ENCODE measurements at regions not wholly inside any gene's neighbourhood (a gene's known extent, or its start where the extent isn't known, plus 50 kb on each side); places are given as distances from the start of the nearest gene placed in this dataset.

- intact Hi-C loops (cut with micrococcal nuclease; ENCODE audit: unreplicated experiment) (no loop called here), in situ Hi-C loops (cut with MboI) (no loop called here)
- ChIA-PET RAD21 (ENCODE audit: unreplicated experiment) (no interaction called here), CTCF (no interaction called here), SMC1A (ENCODE audit: uncharacterized antibody, unreplicated experiment) (no interaction called here), POLR2A (no interaction called here)
- Histone ChIP-seq H3K36me3 (ENCODE audit: control insufficient read depth in 2 of 2, insufficient read depth in 2 of 2, low read length in 1 of 2) (no peaks in the 10 kb centered on the region), H3K79me2 (ENCODE audit: control insufficient read depth, insufficient read depth, low read length) (no peaks in the 10 kb centered on the region), H3K9me3 (replicated peaks; ENCODE audit: control insufficient read depth, insufficient read depth, low read length) (no peaks in the 10 kb centered on the region), H3K27ac (ENCODE audit: control insufficient read depth, insufficient read depth) (no peak overlapping the region), H3K4me2 (ENCODE audit: control insufficient read depth, insufficient read depth) (no peak overlapping the region), H3K9ac (ENCODE audit: control insufficient read depth, insufficient read depth, low read length) (no peak overlapping the region), H3K4me3 (no peak overlapping the region), H3K4me1 (ENCODE audit: control insufficient read depth, insufficient read depth, low read length) (no peaks in the 10 kb centered on the region), H2AFZ (ENCODE audit: control insufficient read depth, low read depth, low read length) (no peak overlapping the region), H3K27me3 (replicated peaks in 1 of 2; ENCODE audit: control insufficient read depth in 2 of 2, insufficient read depth in 2 of 2, low read length in 1 of 2) (peaks cover 0 to 5% of the 10 kb centered on the region in 2 experiments; a peak in 3 of 4 replicates), H4K20me1 (ENCODE audit: control insufficient read depth, insufficient read depth) (no peaks in the 10 kb centered on the region)
- FAIRE-seq (no peak), ATAC-seq (no peak), DNase-seq (ENCODE audit: low read depth, low spot score) (no peak)
- no peak for TF ChIP-seq MYC (IDR thresholded peaks at IDR 0.05; ENCODE audit: insufficient read depth, insufficient read length, insufficient replicate concordance, low read length, severe bottlenecking)
- peak; percentile 88; the same call in 1 of the 2 replicates for TF ChIP-seq HDAC2 (IDR thresholded peaks at IDR 0.05)
- TF ChIP-seq, protein P1, sequence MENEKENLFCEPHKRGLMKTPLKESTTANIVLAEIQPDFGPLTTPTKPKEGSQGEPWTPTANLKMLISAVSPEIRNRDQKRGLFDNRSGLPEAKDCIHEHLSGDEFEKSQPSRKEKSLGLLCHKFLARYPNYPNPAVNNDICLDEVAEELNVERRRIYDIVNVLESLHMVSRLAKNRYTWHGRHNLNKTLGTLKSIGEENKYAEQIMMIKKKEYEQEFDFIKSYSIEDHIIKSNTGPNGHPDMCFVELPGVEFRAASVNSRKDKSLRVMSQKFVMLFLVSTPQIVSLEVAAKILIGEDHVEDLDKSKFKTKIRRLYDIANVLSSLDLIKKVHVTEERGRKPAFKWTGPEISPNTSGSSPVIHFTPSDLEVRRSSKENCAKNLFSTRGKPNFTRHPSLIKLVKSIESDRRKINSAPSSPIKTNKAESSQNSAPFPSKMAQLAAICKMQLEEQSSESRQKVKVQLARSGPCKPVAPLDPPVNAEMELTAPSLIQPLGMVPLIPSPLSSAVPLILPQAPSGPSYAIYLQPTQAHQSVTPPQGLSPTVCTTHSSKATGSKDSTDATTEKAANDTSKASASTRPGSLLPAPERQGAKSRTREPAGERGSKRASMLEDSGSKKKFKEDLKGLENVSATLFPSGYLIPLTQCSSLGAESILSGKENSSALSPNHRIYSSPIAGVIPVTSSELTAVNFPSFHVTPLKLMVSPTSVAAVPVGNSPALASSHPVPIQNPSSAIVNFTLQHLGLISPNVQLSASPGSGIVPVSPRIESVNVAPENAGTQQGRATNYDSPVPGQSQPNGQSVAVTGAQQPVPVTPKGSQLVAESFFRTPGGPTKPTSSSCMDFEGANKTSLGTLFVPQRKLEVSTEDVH (IDR thresholded peaks at IDR 0.05; ENCODE audit: low read depth, partially characterized antibody): no peak
- TF ChIP-seq ZNF622 (IDR thresholded peaks at IDR 0.05): no peak
- no peak for TF ChIP-seq BRCA1 (IDR thresholded peaks at IDR 0.05; ENCODE audit: low read depth, low read length)
- peak; percentile 41 for TF ChIP-seq SUZ12 (IDR thresholded peaks at IDR 0.05; ENCODE audit: unreplicated experiment)
- TF ChIP-seq RB1 (IDR thresholded peaks at IDR 0.05; ENCODE audit: borderline replicate concordance): no peak
- no peak for TF ChIP-seq NKRF (conservative IDR thresholded peaks at IDR 0.05)
- TF ChIP-seq, protein P2, sequence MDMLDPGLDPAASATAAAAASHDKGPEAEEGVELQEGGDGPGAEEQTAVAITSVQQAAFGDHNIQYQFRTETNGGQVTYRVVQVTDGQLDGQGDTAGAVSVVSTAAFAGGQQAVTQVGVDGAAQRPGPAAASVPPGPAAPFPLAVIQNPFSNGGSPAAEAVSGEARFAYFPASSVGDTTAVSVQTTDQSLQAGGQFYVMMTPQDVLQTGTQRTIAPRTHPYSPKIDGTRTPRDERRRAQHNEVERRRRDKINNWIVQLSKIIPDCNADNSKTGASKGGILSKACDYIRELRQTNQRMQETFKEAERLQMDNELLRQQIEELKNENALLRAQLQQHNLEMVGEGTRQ (IDR thresholded peaks at IDR 0.05; ENCODE audit: borderline replicate concordance, low read depth, low read length): no peak
- TF ChIP-seq HDAC6 (IDR thresholded peaks at IDR 0.05; ENCODE audit: unreplicated experiment): peak; percentile 100
- TF ChIP-seq NR2C2 (IDR thresholded peaks at IDR 0.05; ENCODE audit: borderline replicate concordance, control insufficient read depth, insufficient read length, low read depth): no peak
- no peak for TF ChIP-seq POLR2A (IDR thresholded peaks at IDR 0.05; ENCODE audit: low read depth, low read length)
- TF ChIP-seq BHLHE40 (IDR thresholded peaks at IDR 0.05; ENCODE audit: borderline replicate concordance in 1 of 2, low read depth in 2 of 2, low read length in 1 of 2): no peak
- BruUV-seq (replicated peaks): no TSS peak
- WGBS (ENCODE audit: insufficient coverage, insufficient replicate concordance, low lambda C conversion rate, missing lambda C conversion rate): 19% methylated on average over 48 of the region's 75 CpGs
Observed at GRCh38 chr3:69542089-69542804, 156.4 kb upstream of the FRMD4B start.
